Testis (tissue), 2 donors: ENCODE measurements at regions not wholly inside any gene's neighbourhood (a gene's known extent, or its start where the extent isn't known, plus 50 kb on each side); places are given as distances from the start of the nearest gene placed in this dataset.

Experiments
- CTCF ChIP-seq, 3 experiments: fragments of 450-650 bp in 2 of 3; fragments of 200-600 bp in 1 of 3; sonication (generic) in 1 of 3; IDR thresholded peaks; one replicate each; pipeline ENCODE4 v1.5.1; 2016 to 2019; ENCODE audit warnings: antibody characterized with exemption in 3 of 3, mild to moderate bottlenecking in 2 of 3, moderate library complexity in 1 of 3
- POLR2A ChIP-seq: fragments of 450-650 bp; IDR thresholded peaks from one replicate; pipeline ENCODE4 v1.6.1; 2017; ENCODE audit warnings: antibody characterized with exemption, mild to moderate bottlenecking, moderate library complexity

DNA sequence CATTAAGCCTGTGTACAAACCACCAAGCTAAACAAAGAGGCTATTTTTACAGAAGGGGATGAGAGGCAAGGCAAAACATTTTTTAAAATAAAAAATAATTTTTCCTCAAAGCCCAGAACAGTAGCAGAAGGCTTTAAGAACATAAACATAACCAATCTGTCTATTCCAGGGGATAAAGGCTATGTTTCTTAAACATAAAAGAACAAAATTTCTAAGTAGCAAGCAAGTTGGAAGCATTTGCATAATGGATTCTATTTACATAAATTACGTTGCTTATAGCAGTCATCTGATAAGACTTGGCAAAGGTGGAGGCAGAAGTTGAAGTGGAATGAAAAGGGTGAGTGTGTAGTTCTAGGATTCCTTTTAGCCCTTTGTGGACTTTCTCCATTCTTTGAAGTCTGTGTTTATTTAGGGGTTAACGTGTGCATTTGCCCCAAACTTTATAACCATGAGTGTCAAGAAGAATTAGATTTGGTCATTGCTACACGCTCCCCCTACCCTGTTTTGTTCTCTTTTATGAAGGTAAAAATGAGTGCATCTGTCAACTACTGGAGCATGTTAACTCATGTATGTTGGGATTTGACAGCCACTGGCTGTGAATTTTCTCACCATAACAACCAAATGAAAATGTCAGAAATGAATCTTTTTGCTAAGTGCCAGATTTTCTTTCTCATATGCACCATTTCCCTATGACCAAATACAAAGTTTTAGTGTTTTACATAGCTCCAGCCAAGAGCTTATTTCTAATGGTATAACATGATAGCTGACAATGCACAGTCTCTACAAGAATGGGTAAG is 378.4 kb upstream of the IGFBP7 start:
- TF ChIP-seq CTCF (IDR thresholded peaks at IDR 0.05) (no peak), POLR2A (no peak)
